IMR-90 (cell line): ENCODE measurements at regions not wholly inside any gene's neighbourhood (a gene's known extent, or its start where the extent isn't known, plus 50 kb on each side); places are given as distances from the start of the nearest gene placed in this dataset.

Experiments
- BHLHE40 ChIP-seq: fragments of 150-350 bp; IDR thresholded peaks from 2 replicates; pipeline ENCODE4 v1.6.1; 2016; ENCODE audit warnings: mild to moderate bottlenecking, low read depth, low read length
- CHD1 ChIP-seq: IDR thresholded peaks from 2 replicates; pipeline ENCODE4 v1.6.1; 2012; ENCODE audit warnings: low read depth, low read length, improper control_type of control experiment
- CTCF ChIP-seq: conservative IDR thresholded peaks from 2 replicates; pipeline ENCODE4 v1.5.1; 2012; ENCODE audit warnings: mild to moderate bottlenecking, low read depth, low read length, improper control_type of control experiment
- RAD21 ChIP-seq: IDR thresholded peaks from 2 replicates; pipeline ENCODE4 v1.6.1; 2012; ENCODE audit warnings: low read length, improper control_type of control experiment
- RCOR1 ChIP-seq: IDR thresholded peaks from 2 replicates; pipeline ENCODE4 v1.6.1; 2012; ENCODE audit warnings: mild to moderate bottlenecking, low read length, improper control_type of control experiment; ENCODE audit not compliant: insufficient replicate concordance
- SMC3 ChIP-seq: fragments of 150-350 bp; IDR thresholded peaks from 2 replicates; pipeline ENCODE4 v1.6.1; 2016; ENCODE audit warnings: low read depth, mild to moderate bottlenecking, antibody characterized with exemption, low read length, moderate library complexity

DNA sequence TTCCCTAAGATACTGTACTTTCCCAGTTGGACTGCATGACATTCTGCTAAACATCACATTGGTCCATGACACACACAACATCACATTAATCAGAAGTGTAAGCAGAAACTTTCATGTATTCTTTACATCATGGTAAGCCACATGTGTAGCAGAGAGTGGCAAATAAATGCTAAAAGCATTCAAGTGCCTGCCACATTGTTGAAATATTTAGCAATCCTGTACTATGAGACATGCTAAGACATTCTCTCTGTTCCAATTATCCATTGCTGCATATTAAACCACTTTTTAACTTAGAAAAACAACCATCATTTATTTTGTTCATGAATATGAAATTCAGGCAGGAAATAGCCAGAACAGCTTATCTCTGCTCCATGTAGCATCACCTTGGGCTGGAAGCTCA, 207.7 kb upstream of the GJE1 start:
- TF ChIP-seq CTCF: no peak
- no peak for TF ChIP-seq BHLHE40
- no peak for TF ChIP-seq RAD21
- no peak for TF ChIP-seq SMC3
- TF ChIP-seq CHD1: no peak
- TF ChIP-seq RCOR1: no peak
